Non-pigmented ciliary epithelial cell (primary cell): ENCODE measurements at regions not wholly inside any gene's neighbourhood (a gene's known extent, or its start where the extent isn't known, plus 50 kb on each side); places are given as distances from the start of the nearest gene placed in this dataset.

Source experiments
- DNase-seq: peaks from one replicate; pipeline ENCODE4 v3.0.0-alpha.2; 2010; ENCODE audit warnings: low read depth

DNA sequence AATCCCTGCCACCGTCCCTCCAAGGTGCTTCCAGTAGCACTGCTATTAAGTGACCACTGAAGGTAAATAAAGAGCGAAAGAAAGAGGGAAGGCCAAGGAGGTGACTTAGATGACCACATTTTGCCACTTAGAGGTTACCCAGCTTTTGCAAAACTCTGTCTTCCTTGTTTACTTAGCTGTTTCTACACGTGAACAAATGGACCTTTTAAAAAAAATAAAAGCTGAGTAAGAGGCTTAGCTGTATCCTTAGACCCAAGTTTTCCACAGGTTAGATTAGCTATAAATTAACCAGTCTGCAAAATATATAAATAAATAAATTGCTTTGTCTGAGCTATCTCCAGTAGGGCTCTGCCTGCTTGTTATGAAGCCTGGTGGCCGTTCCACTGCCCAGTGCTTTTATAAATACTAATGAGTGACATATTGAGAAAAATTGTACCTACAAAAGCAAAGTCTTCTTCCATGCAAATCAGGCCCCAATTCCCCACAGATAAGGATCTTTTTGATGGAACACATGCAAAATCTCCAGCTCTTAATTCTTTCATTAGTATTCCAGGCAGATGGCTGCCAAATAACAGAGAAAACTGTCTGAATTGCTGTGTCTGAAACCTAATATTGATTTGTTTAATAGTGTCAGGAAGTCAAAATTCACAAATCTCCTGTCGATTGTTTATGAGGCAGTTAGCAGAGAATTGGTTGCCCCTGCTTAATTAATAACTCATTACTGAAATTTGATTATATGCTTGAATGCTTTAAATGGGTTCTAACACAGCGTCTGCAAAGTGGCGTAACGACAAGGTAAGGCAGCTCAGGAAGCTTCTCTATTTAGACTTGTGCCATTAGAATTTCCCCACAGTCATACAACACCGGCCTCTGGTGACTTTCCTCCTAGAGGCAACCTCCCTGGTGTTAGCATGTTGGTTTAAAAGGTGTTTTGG is 176.7 kb downstream of the EMX2 start:
- no peak for DNase-seq

DNA sequence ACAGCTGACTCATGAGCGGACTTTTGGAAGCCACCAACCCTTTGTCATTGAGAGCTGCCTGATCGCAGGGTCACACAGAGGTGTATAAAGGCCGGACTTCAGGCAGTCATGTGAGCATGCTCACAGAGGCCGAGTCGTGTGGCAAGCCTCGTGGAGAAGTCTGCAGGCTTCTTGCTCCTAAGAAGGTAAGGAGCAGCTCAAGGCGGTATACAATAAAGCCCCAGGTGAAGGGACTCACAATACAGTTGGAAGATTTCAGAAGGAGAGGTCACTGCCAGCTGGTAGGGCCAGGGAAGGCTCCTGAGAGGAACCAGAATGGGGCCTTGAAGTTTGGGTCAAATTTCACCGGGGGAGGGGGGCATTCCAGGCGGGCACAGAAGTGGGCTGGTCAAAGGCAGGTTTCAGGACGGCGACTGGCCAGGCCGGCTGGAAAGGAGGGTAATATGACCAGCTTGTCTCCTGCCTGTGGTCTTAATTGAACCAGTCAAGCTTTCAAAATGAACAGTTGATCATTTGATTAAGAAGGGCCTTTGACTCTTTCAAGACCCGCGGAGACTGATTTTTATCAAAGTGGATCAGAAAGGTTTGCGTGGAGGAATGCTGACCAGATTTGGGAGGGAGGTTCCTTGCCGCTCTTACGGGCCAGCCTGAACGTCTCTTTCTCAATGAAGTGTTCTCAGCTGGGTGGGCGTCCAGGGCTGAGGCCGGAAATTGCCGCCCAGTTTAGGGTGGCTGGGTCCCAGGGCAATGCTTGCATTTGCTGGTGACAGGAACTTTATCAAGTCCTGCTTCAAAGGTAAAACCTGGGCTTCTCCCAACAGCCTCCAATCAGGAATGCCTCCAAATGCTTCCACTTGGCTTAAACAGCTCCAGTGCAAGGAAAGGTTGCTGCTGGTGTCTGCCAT is 178.6 kb downstream of the EMX2 start:
- DNase-seq, result no peak

DNA sequence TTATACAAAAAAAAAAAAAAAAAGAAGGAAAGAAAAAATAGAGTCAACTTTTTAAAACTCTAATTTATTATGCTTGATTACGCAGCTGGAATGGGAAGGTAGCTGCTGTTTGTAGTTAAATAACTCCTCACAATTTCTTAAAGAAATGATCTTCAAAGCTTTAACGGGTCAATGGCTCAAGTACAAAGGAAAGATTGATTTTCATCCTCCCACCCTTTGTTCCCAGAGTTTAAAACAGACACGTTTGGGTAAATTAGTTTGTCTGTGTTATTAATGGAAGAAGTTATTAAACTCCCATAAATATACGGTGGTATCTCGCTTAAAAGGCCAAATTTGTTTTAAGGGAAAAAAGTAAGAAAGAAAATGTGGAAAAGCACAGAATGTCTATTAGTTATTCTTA is 179.3 kb downstream of the EMX2 start:
- no peak for DNase-seq

DNA sequence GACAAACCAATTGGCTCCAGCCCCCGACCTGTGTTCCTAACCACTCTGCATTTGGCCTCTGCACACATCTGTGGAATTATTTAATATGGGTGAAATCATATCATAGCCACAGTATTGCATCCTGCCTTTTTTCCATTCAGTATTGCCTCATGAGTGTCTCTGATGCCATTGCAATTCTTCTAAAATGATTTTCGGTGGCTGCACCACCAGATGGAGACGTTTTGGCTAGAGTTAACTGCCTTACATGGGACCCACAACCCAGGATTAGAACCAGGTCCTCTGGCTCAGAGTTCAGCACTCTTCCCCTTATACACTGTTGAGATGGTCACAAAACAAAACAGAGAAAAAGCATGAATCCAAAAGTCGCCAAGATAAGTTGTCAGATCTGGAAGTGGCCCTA is 180.8 kb downstream of the EMX2 start:
- DNase-seq, result no peak

DNA sequence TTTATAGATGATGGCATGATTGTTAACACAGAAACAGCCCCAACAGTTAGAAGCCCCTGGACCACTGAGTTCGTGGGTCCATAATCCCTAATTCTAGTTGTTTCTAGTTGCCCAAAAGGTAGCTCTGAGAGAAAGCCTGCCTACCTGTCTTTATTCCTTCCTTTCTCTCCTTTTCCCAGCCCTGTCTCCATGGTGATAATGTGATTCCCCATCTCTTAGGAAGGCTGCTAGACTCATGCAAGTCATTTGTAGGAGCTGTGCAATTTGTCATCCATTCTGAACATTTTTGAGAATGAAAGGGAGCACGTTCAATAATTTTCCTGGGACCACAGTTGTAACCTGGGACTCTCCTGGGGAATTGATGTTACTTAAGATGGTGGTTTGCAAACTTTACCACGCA is 183.4 kb downstream of the EMX2 start:
- DNase-seq, result no peak

DNA sequence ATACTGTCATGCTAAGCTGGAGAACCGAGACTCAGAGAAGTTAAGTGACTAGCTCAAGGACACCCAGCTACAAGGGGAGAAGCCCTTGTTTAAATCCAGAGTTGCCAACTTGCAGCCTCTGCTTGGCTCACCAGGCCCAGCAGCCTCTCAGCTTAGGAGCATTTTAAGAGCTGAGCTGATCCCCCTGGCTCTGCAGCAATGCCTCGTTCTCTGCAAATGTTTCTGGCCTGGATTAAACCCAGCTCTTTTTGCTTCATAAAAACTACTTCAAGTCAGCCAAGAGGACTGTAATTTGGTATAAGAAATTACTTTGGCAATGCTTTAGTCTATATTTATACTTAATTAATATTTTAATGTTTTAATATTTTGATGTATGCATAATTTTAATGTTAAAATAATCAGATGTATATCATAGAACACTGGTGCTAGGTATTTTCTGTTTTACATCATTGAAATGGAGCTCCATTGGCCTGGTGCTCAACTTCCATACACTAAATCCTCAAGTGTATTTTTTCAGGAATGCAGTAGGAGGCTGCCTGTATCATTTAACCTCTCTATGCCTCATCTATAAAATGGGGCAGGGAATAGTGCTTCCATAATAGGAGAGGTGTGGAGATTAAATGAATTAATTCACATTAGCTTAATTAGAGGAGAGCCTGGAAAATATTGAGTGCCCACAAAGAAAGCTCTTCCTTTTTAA is 184.2 kb downstream of the EMX2 start:
- no peak for DNase-seq

DNA sequence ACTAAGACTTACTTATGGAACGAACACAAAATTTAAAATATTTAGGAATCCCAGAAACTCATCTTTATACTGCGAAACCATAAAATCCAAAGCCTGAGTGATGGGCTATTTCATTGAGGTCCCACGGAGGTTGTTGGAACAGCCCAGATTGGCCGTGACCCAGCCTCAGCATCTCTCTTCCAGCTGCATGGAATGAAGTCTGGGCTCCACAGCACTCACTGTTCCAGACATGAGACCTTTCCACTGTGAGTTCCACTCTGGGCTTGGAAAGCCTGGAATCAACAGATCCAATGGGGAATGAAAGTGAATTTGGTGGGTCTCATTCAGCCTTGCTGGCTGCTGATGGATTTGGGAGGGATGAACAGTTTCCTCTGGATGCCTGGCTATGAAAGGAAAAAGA is 184.9 kb downstream of the EMX2 start:
- DNase-seq, result no peak

DNA sequence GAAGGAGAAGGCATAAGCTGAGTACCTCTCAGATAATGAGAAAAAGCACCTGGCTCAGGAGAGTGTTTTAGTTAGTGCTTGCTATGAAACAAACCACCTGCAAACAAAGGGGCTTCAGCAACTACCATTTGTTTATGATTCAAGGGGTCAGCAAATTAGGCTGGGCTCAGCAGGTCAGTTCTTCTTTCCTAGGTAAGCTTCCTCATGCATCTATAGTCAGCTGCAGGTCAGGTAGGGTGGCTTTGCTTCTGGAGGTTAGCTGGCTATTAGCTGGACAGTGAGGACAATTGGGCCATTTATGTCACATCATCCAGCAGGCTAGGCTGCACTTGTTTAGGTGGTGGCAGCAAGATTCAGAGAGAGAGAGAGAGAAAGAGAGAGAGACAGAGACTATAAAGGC is 185.5 kb downstream of the EMX2 start:
- DNase-seq, result no peak

DNA sequence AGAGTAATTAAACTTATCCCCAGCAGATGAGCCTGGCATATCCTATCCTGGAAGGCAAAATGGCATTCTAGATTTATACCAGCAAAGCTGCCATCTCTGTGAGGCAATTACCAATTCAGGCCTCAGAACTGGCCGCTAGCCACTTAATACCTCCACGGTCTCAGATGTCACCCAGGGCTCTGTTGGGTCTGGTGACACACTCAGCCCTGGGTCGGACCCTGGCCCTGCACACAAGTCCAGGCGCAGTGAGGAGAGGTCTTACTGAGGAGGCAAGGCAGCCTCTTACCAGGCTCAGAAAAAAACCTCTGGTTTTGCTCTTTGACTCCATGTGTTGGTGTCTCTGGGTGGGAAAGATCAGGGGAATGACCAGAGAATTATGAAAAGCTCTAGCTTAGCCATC is 186.6 kb downstream of the EMX2 start:
- no peak for DNase-seq

DNA sequence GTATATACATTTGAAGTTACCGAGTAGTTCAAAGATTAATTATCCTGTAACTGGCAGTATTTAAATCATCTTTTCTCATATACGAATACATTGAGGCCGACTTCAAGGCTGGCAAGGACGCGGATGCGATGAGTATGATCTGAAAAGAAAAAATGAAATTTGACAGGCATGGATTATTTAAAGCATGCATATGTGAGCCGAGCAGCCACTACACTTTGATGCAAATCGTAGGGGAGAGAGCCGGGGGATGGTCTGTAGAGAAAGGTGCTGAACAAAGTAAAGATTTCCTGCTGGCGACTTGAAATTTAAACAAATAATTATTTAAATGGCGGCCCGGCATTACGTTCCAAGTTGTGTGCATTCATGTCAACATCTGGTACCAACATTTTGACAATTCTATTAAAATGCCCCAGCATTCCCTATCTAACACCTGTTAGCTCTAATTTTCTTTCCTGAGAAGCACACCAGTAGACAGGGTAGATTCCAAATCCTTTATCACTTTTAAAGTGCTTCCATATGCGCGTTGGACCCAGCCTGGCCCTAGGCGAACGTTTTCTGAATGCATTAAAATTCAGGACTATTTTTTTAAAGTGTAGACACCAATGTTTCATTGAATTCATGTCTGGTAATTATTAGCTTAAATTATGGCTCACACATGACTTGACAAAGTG is 188.7 kb downstream of the EMX2 start:
- no peak for DNase-seq

DNA sequence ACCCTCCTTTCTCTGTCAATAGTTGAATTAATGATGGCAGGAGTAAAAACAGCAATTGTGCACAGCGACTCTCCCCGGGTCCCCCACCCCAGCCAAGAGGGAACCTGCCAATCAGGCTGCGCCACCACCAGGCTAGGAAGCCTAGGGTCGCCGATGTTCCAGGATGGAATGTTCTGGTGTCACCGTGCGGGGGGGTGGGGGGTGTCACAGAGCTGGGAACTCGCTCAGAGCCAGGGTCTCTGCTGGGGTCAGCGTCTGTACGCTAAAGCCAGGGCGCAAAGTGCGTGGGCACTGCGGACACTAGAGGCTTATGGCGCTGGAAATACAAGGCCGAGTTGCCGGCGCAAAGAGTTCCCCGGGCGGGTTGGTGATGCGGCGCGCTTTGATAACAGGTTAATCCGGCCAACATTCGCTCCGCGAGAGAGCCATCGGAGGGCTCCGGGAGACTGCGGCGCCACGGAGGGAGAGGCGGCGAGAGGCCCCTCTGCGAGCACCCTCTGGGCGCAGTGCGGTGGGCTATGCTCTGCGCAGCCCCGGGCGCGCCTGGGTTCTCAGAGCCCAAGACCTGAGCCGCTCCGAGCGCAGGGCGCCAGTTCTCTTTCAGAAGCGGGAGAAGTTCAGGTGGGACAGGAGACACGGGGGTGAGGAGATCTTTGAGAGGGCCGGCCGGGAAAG is 192.3 kb downstream of the EMX2 start:
- no peak for DNase-seq

DNA sequence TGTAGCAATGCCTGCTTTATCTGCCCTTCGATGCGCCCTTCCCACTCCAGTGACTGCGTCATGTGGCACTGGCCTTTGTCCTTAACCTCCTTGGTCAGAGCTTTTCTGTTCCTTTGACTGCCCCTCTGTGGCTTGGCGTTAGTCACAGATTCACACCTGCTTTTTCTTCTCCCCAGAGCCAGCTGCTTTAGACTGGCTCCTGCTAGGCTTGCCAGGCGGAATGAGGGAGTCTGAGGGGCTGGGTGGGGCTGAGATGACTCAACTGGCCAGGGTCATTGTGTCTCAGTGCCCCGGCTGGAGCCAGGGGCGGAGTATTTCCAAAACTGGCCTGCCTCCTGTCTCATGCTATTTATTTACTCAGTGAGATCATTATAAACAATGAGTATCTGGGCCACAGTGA is 194.1 kb downstream of the EMX2 start:
- DNase-seq, result no peak

DNA sequence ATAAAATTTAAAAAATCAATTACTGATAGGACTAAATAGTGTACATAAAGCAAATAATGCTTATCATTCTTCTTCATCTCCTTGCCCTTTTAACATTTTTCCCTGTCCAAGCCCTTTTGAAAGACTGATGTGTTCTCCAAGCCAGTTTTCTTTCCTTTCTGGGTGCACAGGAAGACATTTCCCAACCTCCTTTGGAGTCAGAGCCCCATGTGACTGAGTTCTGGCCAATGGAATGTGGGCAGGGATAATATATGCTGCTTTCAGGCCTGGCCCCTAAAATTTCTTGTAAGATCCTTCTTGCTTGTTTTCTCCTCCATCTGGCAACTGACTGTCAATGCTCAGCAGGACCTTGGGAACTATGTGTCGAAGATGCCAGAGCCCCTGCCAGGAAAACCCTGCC is 197.5 kb downstream of the EMX2 start:
- no peak for DNase-seq

DNA sequence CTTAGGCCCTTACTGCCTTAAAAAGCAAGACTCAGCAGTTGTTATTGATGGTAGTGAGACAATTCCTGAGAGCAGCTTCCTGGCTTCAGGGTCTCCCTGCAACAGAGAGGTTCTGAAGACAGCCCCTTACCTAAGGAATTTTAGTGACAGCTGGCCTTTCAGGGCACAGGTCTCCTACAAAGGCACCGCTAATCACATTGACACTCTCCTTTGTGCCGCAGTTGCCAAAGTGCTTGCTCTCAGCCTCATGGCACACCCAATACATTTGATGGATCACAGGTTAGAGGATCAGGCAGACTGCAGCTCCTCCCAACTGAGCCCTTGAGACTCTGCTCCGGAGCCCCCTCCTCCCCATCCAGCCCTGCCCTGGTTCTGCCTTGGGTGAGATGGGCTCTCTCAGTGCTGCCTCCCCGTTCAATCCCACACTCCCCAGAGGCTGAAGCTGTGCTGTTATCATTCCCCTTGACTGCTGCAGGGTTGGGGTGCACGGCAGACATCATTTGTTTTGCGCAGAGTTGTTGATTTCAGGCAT is 198.2 kb downstream of the EMX2 start:
- no peak for DNase-seq

DNA sequence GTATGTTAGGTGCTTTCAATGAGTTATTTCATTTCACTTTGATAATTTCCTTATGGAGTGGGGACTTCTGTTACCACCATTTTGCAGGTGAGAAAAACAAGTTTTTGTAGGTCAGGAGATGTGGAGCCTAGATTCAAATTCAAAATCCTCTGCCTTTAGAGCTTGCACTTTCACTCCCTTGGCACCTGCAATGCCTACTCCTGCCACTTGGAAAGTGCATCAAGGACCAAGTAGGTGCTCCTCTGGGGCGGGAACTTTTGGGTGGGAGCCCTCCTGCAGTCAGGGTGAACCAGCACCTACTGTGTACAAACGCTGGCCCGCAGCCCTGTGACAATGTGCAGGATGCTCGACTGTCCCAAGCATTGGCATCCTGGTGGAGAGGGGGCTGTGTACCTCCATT is 199.0 kb downstream of the EMX2 start:
- DNase-seq, result no peak

DNA sequence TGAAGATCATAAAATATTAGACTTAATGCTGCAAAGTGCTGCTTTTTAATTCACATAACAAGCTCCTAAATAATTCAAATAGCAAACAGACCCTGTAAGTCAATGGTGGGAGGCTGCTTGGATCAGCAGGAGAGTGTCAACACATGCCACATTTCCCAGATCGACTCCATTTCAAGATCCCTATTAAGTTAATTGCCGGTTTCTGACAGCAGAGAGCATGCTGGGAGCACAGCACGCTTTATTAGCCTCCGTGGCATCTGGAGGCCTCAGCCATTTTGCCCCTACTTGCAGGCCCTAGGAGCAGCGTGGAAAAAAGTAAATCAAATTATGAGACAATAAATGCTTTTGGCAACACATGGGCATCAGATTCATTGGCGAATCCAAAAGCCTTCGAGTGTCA is 201.0 kb downstream of the EMX2 start:
- DNase-seq, result no peak

DNA sequence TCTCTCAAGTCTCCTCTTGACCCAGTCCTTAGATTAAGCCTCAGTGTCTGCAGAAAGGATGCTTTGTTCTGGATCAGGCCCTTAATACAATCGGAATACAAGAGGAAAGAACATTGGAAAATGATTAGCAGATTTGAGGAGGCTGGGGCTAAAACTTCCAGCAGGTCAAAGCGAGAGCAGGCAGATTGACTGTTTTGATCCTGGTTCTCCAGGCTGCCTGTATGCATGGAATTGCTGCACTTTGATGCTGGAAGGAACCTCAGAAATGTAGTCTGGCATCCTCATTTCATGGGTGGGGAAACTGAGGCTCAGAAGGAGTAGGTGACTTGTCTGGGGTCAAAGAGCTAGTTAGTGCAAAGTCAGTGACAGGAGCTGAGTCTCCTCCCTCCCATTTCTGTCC is 202.8 kb downstream of the EMX2 start:
- no peak for DNase-seq

DNA sequence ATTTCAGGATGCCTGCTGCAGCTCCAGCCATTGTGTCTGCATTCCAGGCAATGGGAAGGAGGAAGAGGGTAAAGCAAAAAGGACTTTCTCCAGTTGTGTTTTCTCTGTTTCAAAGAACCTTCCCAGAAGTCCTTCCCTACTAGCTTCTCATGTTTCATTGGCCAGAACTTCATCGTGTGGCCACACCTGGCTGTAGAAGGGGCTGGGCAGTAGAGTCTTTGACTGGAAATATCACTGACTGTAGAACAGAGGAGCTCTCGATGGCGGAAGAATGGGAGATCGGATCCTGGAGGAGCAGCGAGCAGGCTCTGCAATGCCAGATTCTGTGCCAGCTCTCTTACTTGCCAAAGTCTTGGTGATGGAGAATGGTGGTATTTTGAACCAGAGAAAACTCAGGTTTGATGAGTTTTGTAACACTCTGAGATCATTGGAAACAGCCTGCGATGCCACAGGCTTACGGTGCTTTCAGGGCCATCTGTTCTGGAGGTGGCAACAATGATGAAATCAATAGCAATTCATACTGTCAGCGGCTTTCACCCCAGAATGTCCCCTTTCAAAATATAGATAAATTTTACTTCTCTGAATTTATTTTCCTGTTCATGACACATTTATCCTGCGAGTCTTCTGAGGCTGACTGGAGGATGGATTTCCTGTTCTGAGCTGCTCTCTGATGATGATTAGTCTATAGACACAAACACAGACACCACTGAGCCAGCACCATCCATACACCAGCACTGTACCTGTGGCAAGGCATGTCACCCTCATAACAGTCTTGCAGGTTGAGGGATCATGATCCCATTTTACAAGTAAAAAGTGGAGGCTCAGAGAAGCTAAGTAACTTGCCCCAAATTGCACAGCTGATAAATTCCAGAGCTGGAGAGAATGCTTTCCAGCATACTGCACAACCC is 204.2 kb downstream of the EMX2 start:
- DNase-seq, result no peak

DNA sequence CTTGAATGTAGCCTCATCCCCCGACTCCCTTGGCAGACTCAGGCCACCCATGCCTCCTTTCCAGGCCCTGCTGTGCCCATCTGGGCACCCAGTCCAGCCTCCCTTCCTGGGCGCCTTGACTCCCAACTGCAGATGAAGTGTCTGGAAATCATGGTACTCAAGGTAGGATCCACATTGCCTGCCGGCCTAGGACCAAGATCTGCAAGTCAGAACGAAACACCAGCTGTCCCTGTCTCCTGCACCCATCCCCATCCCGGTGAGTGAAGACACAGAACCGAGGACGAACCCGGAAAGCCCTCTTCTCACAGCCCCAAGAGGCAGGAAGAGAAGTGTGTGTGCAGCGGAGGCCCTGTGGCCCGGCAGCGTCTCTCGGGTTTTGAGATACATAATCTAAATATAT is 205.1 kb downstream of the EMX2 start:
- DNase-seq, result no peak

DNA sequence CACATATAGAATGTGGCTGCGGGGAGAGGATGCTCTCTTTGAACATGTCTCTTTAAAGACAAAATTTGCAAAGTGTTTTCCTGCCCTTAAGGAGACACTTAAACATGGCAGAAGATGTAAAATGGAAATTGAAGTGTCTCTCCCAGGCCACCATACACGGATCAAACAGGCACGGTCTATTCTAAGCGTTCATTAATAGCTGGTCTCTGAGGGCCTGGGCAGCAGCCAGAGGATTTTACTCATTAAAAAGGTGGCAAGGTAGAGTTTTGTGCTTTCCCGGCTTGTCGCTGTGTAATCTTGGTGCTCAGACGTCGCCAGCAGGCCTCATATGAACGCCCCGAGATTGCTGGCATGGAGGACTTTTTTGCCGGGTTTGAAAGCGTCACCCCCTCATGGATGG is 205.5 kb downstream of the EMX2 start:
- no peak for DNase-seq
